Putamen (tissue), 1 donor: ENCODE measurements at regions not wholly inside any gene's neighbourhood (a gene's known extent, or its start where the extent isn't known, plus 50 kb on each side); places are given as distances from the start of the nearest gene placed in this dataset.
"Not testable (repeated sequence)": the region's sequence is repeated elsewhere in the genome, so short reads cannot be mapped to it uniquely, and the experiment has no call there.

Experiments used
- DNase-seq: peaks from one replicate; pipeline ENCODE4 v3.0.0-alpha.2; 2016; ENCODE audit warnings: low spot score

GRCh38 chr11:103731670-103732069 is 304.8 kb upstream of the DDI1 start:
- DNase-seq: no peak

DNA sequence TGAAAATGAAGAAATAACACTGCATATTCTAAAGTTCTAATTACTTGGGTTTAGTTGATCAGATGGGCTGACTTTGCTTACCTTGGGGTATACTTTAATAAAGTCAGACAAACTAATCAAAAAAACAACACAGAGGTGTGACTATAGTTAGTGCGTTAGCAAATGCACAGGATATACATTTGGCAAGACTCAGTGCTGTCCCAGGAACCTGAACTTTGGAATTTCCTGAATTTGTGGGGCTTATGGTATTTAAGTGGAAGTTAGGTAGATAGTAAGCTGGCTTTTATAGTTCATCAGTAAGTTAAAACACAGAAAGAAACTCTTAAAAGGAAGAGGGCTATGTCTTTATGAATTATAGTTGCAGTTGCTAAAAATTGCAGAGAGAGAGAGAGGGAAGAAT is 302.6 kb upstream of the DDI1 start:
- DNase-seq: no peak

- no peak for DNase-seq
Observed at GRCh38 chr11:103735497-103736032, 300.9 kb upstream of the DDI1 start.

GRCh38 chr11:103736315-103737036 is 300.0 kb upstream of the DDI1 start:
- DNase-seq: no peak

- peak; percentile 26 for DNase-seq
Observed at GRCh38 chr11:103737037-103737622, 299.3 kb upstream of the DDI1 start.

- no peak for DNase-seq
Observed at GRCh38 chr11:103737747-103738146, 298.7 kb upstream of the DDI1 start.

DNA sequence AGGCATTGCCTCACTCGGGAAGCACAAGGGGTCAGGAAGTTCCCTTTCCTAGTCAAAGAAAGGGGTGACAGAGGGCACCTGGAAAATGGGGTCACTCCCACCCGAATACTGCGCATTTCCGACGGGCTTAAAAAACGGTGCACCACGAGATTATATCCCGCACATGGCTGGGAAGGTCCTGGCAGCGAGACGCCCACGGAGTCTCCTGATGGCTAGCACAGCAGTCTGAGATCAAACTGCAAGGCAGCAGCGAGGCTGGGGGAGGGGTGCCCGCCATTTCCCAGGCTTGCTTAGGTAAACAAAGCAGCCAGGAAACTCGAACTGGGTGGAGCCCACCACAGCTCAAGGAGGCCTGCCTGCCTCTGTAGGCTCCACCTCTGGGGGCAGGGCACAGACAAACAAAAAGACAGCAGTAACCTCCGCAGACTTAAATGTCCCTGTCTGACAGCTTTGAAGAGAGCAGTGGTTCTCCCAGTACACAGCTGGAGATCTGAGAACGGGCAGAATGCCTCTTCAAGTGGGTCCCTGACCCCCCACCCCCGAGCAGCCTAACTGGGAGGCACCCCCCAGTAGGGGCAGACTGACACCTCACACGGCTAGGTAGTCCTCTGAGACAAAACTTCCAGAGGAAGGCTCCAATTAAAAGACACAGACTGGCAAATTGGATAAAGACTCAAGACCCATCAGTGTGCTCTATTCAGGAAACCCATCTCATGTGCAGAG is 297.2 kb upstream of the DDI1 start:
- not testable (repeated sequence) for DNase-seq

DNA sequence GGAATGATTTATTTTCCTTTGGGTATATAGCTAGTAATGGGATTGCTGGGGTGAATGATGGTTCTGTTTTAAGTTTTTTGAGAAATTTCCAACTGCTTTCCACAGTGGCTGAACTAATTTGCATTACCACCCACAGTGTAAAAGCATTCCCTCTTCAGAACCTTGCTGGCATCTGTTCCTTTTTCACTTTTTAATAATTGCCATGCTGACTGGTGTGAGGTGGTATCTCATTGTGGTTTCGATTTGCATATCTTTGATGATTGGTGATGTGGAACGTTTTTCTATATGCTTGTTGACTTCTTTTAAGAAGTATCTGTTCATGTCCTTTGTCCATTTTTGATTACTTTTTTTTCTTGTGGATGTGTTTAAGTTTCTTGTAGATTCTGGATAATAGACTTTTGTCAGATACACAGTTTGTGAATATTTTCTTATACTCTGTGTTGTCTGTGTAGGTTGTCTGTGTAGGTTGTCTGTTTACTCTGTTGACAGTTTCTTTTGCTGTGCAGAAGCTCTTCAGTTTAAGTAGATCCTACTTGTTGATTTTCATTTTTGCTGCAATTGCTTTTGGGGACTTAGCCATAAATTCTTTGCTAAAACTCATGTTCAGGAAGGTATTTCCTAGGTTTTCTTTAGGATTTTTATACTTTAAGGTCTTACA is 291.8 kb upstream of the DDI1 start:
- no peak for DNase-seq

GRCh38 chr11:103749158-103749557 is 287.3 kb upstream of the DDI1 start:
- DNase-seq: no peak

DNA sequence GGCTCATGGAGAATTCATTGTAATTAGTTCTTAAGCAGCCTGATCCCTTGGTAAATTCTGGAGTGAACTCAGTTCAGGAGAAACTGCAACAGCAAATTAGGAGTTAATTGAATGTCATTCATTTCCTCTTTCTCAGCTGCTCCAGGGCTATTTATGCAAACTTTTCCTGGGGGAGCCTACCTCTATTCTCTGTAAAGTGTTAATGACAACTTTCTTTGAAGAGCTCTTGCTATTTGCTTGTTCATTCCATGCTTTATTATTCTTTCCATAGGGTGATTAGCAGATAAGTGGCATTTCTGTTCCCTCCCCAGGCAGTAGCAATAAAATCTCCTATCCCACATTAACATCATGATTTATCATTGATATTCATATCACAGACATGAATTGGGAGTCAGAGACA is 267.6 kb upstream of the DDI1 start:
- DNase-seq: no peak

GRCh38 chr11:103773059-103773458 is 263.4 kb upstream of the DDI1 start:
- DNase-seq: no peak

DNA sequence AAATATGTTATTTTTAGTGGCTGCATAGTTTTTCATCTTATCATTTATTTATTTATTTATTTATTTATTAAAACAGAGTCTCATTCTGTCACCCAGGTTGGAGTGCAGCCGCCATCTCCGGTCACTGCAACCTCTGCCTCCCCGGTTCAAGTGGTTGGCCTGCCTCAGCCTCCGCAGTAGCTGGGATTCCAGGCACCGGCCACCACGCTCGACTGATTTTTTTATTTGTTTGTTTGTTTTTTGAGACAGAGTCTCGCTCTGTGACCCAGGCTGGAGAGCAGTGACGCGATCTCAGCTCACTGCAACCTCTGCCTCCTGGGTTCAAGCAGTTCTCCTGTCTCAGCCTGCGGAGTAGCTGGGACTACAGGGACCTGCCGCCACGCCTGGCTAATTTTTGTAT is 262.9 kb upstream of the DDI1 start:
- no peak for DNase-seq

DNA sequence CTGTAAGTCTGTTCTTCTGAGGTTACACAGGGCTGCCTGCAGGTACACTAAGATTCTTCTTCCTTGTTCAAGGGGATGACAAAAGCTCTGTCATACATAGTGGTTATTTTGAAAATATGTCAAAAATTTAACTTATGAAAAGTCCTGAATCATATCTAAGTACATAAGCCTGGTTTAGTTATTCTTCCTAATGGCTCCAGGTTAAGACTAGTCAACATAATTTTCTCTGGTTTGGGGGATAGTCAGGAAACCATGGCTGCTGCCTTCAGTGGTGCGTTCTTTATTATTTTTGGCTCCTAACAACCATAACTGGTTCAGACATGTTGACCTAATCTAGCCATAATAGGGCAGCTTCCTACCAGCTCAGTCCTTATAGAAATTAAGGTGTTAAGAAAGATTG is 257.4 kb upstream of the DDI1 start:
- no peak for DNase-seq

- DNase-seq: no peak
Observed at GRCh38 chr11:103789952-103790351, 246.5 kb upstream of the DDI1 start.

- DNase-seq: no peak
Observed at GRCh38 chr11:103792981-103793468, 243.4 kb upstream of the DDI1 start.

- no peak for DNase-seq
Observed at GRCh38 chr11:103794262-103794661, 242.2 kb upstream of the DDI1 start.

DNA sequence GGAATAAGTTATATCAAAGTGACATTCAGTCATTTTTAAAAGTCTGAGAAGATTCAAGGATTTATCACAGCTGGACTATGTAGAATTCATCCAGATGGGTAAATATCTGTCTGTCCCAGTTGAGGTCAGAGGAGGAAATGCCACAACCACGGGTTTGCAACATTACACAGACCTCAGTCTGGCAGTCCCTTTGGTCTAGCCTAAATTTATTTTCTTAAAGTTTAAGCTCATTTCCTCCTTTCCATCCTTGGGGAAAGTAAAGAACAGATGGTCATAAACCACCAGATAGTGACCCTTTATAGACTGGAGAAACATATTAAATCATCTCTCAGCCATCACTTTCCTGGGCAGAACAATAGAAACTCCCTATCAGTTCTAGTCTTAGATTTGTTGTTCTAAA is 238.4 kb upstream of the DDI1 start:
- DNase-seq: no peak

- no peak for DNase-seq
Observed at GRCh38 chr11:103798446-103798845, 238.0 kb upstream of the DDI1 start.

DNA sequence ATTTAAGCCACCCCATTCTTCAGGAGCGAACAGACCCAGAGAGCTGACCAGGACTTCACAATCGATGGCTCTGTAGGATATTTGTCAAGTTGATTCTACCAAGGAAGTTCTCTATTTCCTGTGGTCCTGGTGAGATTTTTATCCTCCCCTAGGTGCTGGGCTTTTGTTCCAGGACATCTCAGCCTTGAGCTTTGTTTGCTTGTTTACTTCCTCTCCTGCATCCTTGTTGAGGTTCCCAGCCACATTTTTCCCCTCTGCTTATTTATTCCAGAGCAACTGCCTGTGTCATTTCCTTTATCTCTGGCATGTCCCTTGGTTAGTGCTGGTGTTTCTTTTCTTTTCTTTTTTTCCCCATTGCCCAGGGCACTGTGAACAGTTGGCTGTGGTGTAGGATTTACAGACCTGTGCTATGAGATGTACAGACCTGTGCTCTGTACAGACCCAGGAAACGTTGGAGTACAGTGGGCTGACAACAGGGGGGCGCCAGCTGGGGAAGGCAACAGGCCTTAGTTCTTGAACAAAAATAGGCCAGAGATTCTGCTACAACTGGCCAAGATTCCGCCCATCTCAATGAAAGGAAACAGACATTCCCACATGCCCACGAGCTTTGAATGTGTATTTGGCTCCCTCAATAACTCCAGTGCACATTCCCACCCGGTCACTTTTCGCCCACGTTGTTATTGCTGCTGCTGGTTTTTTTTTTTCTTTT is 235.9 kb upstream of the DDI1 start:
- DNase-seq: no peak

DNA sequence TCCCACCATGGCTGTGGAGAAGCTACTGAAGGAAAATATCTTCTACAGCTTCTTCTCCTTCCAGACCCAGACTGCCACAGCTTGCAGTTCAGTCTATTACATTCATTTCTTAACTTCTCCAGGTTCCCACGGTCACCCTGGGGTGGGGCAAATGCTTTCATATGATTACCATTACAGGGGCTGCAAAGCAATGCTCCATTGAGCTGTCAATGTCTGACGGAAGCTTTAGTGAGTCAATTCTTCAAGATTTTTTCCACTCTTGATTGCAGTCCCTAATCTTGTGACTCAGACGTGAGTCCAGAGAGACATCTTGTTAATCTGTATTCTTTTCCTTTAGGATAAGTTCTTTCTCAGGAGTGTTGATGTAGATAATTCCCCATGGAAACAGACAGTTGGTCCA is 233.4 kb upstream of the DDI1 start:
- DNase-seq: no peak

DNA sequence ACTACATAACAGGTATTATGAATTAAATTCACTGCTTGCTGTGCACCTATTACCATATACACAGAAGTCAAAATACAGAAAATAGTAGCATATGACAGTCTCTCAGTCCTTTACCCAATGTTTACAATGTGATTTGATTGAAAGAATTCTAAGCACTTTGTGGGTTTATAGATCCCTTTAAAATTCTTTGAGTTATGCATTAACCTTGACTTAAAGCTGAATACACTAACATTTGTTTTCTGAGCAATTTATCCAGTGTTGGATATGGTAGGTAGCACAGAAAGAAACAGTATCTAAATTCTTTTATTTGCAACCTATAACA is 230.8 kb upstream of the DDI1 start:
- no peak for DNase-seq
